Transverse colon (tissue), 4 donors: ENCODE measurements at regions not wholly inside any gene's neighbourhood (a gene's known extent, or its start where the extent isn't known, plus 50 kb on each side); places are given as distances from the start of the nearest gene placed in this dataset.

Source experiments
- DNase-seq: peaks from one replicate; pipeline ENCODE4 v3.0.0-alpha.2; 2019
- H3K27ac ChIP-seq, 4 donors: fragments of 200-600 bp; sonication (generic); 2 replicates each; pipeline ENCODE4 v1.5.1; 2016 to 2018; ENCODE audit warnings: inconsistent platforms in 4 of 4
- H3K27me3 ChIP-seq: fragments of 200-600 bp; sonication (generic); 2 replicates; pipeline ENCODE4 v1.5.1; 2017; ENCODE audit warnings: inconsistent platforms
- H3K36me3 ChIP-seq, 4 donors: fragments of 200-600 bp; sonication (generic); 2 replicates each; pipeline ENCODE4 v1.5.1; 2017 to 2019; ENCODE audit warnings: inconsistent platforms in 4 of 4
- H3K4me1 ChIP-seq, 4 donors: fragments of 200-600 bp; sonication (generic); 2 replicates each; pipeline ENCODE4 v1.5.1; 2017 to 2020; ENCODE audit warnings: inconsistent platforms in 4 of 4
- H3K4me3 ChIP-seq, 4 donors: fragments of 200-600 bp; sonication (generic); 1 replicate in 1 of 4; 2 replicates in 3 of 4; pipeline versions ENCODE4 v1.5.1 to v1.6.1; 2017 to 2019; ENCODE audit warnings: inconsistent platforms in 4 of 4
- H3K9me3 ChIP-seq, 2 donors: fragments of 200-600 bp; sonication (generic); 2 replicates each; pipeline ENCODE4 v1.5.1; 2017 to 2019; ENCODE audit warnings: inconsistent platforms in 2 of 2
- CTCF ChIP-seq, 5 experiments: fragments of 200-600 bp in 3 of 5; fragments of 450-650 bp in 2 of 5; sonication (generic) in 3 of 5; IDR thresholded peaks; 1 replicate in 2 of 5; 2 replicates in 3 of 5; pipeline ENCODE4 v1.5.1; 2016 to 2017; ENCODE audit warnings: antibody characterized with exemption in 5 of 5, inconsistent platforms in 3 of 5, mild to moderate bottlenecking in 2 of 5, moderate library complexity in 1 of 5
- EP300 ChIP-seq: sonication (generic); formaldehyde crosslinking; IDR thresholded peaks from one replicate; pipeline ENCODE4 v1.6.1; 2017; ENCODE audit warnings: antibody characterized with exemption, low read depth
- POLR2A ChIP-seq: fragments of 450-650 bp; IDR thresholded peaks from one replicate; pipeline ENCODE4 v1.6.1; 2016; ENCODE audit warnings: antibody characterized with exemption, mild to moderate bottlenecking, moderate library complexity
- POLR2AphosphoS5 ChIP-seq, 3 donors: sonication (generic); formaldehyde crosslinking; IDR thresholded peaks; one replicate each; pipeline ENCODE4 v1.6.1; 2016; ENCODE audit warnings: antibody characterized with exemption in 3 of 3
- WGBS, 2 donors: methylation state at CpG; one replicate each; pipeline ENCODE4 v1.1.5; 2018; ENCODE audit warnings: low coverage in 1 of 2; 5-methylcytosine and 5-hydroxymethylcytosine counted together
- in situ Hi-C, 4 donors: fragments of 200-750 bp; cut with MboI; loops; one replicate each; pipeline versions ENCODE4 v1.15.0 to v1.15.1; 2017; ENCODE audit warnings: low sequenced_read_pairs in 3 of 4, low pct_ligation_motif_present in 1 of 4, low pct_unique_long_range_greater_than_20kb in 1 of 4
- intact Hi-C: fragments of 100-400 bp; cut with DNase I; formaldehyde crosslinking; loops from one replicate; pipeline ENCODE4 v1.15.1; 2023; ENCODE audit warnings: low total_unique reads

- no peak overlapping the region for H3K27ac ChIP-seq
- no peaks in the 10 kb centered on the region for H3K36me3 ChIP-seq
- no peaks in the 10 kb centered on the region for H3K9me3 ChIP-seq
- H3K4me3 ChIP-seq, result no peak overlapping the region
- in situ Hi-C loops, result no loop called here
- no peak for DNase-seq
- TF ChIP-seq POLR2AphosphoS5 (IDR thresholded peaks at IDR 0.05) (no peak), CTCF (IDR thresholded peaks at IDR 0.05) (no peak), POLR2A (no peak), EP300 (no peak)
- no peaks in the 10 kb centered on the region for H3K4me1 ChIP-seq
- 28% methylated on average over 2 of the region's 2 CpGs; no CpG with 5 or more reads in 1 of the 2 donors for WGBS, 2 donors
- H3K27me3 ChIP-seq, result no peaks in the 10 kb centered on the region
- intact Hi-C loops, result no loop called here
These were observed 139.6 kb downstream of the MYLK4 start for GRCh38 chr6:2611092-2611491.

DNA sequence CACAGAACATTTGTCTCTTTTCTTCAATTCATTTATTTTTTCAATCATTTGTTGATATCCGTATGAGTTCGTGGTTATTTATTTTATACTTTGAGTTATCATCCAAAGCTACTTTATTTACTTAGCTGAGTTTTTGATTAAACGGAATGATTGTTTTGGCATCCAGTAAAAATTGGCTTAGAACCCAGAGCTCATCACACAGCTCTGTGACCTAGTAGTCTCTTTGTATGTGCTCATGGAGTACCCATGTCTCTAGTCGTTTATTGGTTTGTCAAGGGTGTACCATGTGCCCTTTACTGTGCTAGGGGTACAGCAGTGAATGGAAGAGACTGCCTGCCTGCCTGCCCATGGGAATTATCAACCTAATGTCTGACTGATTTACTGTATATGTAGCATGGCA is 142.2 kb downstream of the MYLK4 start:
- DNase-seq, result no peak
- Histone ChIP-seq H3K4me1 (no peaks in the 10 kb centered on the region), H3K27ac (no peak overlapping the region), H3K27me3 (peaks cover 5% of the 10 kb centered on the region), H3K9me3 (no peaks in the 10 kb centered on the region), H3K4me3 (no peak overlapping the region), H3K36me3 (no peaks in the 10 kb centered on the region)
- TF ChIP-seq EP300 (no peak), POLR2A (no peak), CTCF (IDR thresholded peaks at IDR 0.05) (no peak), POLR2AphosphoS5 (IDR thresholded peaks at IDR 0.05) (no peak)
- intact Hi-C loops, result no loop called here
- in situ Hi-C loops, result no loop called here
- 26 to 28% methylated on average over 3 to 4 of the region's 4 CpGs for WGBS, 2 donors

DNA sequence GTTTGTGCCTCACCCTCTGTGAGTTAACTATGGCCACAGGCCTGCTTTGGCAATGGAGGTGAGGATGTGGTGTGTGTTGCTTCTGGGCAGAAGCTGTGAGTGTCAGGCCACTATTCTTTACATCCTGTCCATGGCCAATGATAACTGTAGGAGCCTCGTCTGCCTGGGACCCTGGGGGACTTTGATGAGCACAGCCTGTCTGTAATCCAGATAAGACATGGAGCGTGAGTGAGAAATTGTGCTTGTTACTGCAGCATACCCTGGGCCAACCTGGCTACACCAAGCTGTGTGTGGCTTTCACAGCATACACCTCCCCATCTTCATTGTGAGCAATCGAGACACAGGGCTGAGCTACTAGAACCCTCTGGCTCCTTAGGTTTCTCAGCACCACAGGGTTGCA is 150.4 kb downstream of the MYLK4 start:
- WGBS, 2 donors, result 74% methylated on average over 3 of the region's 3 CpGs; no CpG with 5 or more reads in 1 of the 2 donors

DNA sequence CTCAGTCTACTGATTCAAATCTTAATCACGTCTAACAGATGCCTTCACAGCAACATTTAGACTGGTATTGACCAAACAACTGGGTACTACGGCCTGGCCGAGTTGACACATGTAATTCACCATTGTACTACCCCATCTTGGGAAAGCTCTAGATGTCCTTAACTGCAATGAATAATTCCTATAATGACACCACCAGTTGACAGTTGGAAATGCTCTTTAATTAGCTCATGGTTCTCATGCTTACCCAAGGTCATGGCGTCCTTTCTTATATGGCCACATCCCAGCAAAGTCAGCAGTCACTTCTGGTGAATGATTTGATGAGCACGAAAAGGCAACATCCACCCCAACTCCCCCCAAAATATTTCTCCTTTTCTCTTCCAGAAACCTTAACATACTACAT is 150.9 kb downstream of the MYLK4 start:
- in situ Hi-C loops (no loop called here), intact Hi-C loops (no loop called here)
- no peak for DNase-seq
- Histone ChIP-seq H3K4me1 (no peaks in the 10 kb centered on the region), H3K27me3 (peaks cover 24% of the 10 kb centered on the region), H3K9me3 (no peaks in the 10 kb centered on the region), H3K4me3 (no peak overlapping the region), H3K36me3 (no peaks in the 10 kb centered on the region), H3K27ac (no peak overlapping the region)
- no peak for TF ChIP-seq POLR2A
- no peak for TF ChIP-seq CTCF (IDR thresholded peaks at IDR 0.05)
- TF ChIP-seq POLR2AphosphoS5 (IDR thresholded peaks at IDR 0.05), result no peak
- no peak for TF ChIP-seq EP300
- 86 to 89% methylated on average over 2 to 5 of the region's 5 CpGs for WGBS, 2 donors

More for the DNA sequence above, 150.4 kb downstream of the MYLK4 start:
- in situ Hi-C loops, result no loop called here
- peaks cover 24% of the 10 kb centered on the region for H3K27me3 ChIP-seq
- no peak for DNase-seq
- H3K4me3 ChIP-seq, result no peak overlapping the region
- H3K27ac ChIP-seq, result no peak overlapping the region
- intact Hi-C loops, result no loop called here
- H3K9me3 ChIP-seq, result no peaks in the 10 kb centered on the region
- no peaks in the 10 kb centered on the region for H3K4me1 ChIP-seq
- H3K36me3 ChIP-seq, result no peaks in the 10 kb centered on the region
- TF ChIP-seq POLR2A, result no peak
- TF ChIP-seq POLR2AphosphoS5 (IDR thresholded peaks at IDR 0.05), result no peak

DNA sequence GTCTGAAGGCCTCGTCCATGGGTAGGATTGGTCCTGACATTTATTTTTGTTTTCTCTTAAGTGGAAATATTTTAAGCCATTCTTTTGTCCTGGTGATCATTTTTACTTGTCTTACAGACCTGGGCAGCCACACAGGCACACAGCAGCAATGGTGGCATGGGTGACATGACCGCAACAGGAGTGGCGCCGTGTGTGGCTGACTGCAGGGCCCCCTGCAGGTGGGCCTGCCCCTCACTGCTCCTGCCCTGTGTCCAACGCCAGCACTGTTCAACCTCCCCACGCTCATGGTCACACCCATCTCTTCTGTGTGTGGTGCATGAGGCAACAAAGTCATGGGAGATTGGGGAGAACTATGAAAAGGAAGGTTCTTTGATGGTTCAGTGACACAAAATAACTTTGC is 151.9 kb downstream of the MYLK4 start:
- peaks cover 23% of the 10 kb centered on the region for H3K27me3 ChIP-seq
- H3K9me3 ChIP-seq, result no peaks in the 10 kb centered on the region
- intact Hi-C loops (no loop called here), in situ Hi-C loops (no loop called here)
- H3K27ac ChIP-seq, result no peak overlapping the region
- no peak for DNase-seq
- WGBS, 2 donors, result 83 to 94% methylated on average over 1 to 6 of the region's 6 CpGs
- H3K36me3 ChIP-seq, result no peaks in the 10 kb centered on the region
- H3K4me3 ChIP-seq, result no peak overlapping the region
- no peak for TF ChIP-seq EP300
- TF ChIP-seq POLR2A, result no peak
- no peak for TF ChIP-seq POLR2AphosphoS5 (IDR thresholded peaks at IDR 0.05)
- no peak for TF ChIP-seq CTCF (IDR thresholded peaks at IDR 0.05)
- no peaks in the 10 kb centered on the region for H3K4me1 ChIP-seq
